H1 (cell line): ENCODE measurements at regions not wholly inside any gene's neighbourhood (a gene's known extent, or its start where the extent isn't known, plus 50 kb on each side); places are given as distances from the start of the nearest gene placed in this dataset.

Experiments used
- TF ChIP-seq, protein P1 (sequence below): IDR thresholded peaks from 2 replicates; pipeline ENCODE4 v1.6.1; 2012; ENCODE audit warnings: low read length, inconsistent platforms

DNA sequence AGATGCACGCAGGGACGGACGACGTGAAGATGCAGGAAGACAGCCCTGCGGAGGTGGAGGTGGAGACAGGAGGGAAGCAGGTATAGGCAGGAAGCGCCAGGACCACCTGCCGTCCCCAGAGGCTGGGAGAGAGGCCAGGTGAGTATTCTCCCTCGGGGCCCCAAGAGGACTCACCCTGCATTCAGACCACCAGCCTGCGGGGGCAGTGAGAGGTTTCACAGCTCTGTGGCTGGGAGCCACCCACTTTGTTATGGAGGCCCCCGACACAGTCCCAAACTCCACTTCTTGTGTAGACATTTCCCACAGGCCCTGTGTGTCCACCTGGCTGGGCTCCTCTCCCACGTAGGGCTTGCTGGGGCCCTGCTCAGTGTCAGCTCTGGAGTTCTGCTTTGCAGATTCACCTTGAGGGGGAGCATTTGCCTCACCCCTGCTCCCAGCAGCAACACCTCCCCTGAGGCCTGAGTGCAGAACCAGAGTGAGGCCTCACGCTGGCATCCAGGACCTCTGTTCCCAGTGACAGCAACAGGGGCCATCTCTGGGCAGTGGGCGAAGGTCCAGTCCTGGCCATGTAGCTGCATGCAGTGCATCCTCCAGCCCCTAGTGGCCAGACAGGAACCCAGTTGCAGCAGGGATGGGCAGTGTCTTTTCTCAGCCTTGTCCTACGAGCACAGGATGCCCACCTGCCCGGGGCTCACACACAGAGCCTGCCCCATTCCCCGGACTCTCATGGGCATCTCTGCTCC lies 119.4 kb upstream of the IQSEC1 start (continued):
- TF ChIP-seq, protein P1, sequence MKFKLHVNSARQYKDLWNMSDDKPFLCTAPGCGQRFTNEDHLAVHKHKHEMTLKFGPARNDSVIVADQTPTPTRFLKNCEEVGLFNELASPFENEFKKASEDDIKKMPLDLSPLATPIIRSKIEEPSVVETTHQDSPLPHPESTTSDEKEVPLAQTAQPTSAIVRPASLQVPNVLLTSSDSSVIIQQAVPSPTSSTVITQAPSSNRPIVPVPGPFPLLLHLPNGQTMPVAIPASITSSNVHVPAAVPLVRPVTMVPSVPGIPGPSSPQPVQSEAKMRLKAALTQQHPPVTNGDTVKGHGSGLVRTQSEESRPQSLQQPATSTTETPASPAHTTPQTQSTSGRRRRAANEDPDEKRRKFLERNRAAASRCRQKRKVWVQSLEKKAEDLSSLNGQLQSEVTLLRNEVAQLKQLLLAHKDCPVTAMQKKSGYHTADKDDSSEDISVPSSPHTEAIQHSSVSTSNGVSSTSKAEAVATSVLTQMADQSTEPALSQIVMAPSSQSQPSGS, result no peak
- TF ChIP-seq, all 59 proteins: peak for 3
